ENCODE measurements at regions not wholly inside any gene's neighbourhood (a gene's known extent, or its start where the extent isn't known, plus 50 kb on each side); places are given as distances from the start of the nearest gene placed in this dataset.

DNA sequence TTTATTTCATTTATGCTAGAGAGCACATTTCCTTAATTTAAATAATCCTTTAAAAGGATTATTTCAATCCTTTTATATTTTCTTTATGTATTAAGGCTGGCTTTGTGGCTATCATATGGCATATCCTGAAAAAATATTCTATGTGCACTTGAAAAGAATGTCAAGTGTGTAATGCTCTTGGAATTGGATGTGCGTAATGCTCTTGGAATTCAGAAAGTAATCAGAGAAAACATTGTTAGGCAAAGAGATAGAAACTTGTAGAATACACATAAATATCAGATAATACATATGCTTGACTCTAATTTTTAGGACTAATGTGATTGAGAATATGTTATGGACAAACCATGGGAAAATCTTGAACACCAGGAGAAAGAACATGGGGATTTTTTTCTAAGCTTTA lies 197.5 kb upstream of the COL3A1 start:
- Histone ChIP-seq H3K27ac (no peak overlapping the region), H3K4me3 (no peak overlapping the region), H3K9me3 (ENCODE audit: insufficient read depth, low read depth) (no peaks in the 10 kb centered on the region), H4K20me1 (ENCODE audit: insufficient read depth) (peaks cover 3% of the 10 kb centered on the region; the same call in 1 of the 2 replicates), H3K9me2 (ENCODE audit: insufficient read depth) (no peaks in the 10 kb centered on the region), H3K36me3 (ENCODE audit: low read depth) (no peaks in the 10 kb centered on the region), H3K27me3 (ENCODE audit: insufficient read depth, low read depth) (no peaks in the 10 kb centered on the region), H3F3A (ENCODE audit: insufficient read depth, low read depth) (no peaks in the 10 kb centered on the region), H3K4me2 (no peak overlapping the region), H2AFZ (no peak overlapping the region; the same call in 1 of the 2 replicates), H3K4me1 (replicated peaks; ENCODE audit: insufficient read depth) (no peaks in the 10 kb centered on the region), H3K79me2 (ENCODE audit: low read depth) (no peaks in the 10 kb centered on the region)
- no peak for DNase-seq
- no TSS peak for BruUV-seq (replicated peaks)
- intact Hi-C loops (cut with micrococcal nuclease; ENCODE audit: unreplicated experiment): no loop called here
- ChIA-PET POLR2A (ENCODE audit: unreplicated experiment) (no interaction called here), CTCF (no interaction called here)
- TF ChIP-seq, protein P1, sequence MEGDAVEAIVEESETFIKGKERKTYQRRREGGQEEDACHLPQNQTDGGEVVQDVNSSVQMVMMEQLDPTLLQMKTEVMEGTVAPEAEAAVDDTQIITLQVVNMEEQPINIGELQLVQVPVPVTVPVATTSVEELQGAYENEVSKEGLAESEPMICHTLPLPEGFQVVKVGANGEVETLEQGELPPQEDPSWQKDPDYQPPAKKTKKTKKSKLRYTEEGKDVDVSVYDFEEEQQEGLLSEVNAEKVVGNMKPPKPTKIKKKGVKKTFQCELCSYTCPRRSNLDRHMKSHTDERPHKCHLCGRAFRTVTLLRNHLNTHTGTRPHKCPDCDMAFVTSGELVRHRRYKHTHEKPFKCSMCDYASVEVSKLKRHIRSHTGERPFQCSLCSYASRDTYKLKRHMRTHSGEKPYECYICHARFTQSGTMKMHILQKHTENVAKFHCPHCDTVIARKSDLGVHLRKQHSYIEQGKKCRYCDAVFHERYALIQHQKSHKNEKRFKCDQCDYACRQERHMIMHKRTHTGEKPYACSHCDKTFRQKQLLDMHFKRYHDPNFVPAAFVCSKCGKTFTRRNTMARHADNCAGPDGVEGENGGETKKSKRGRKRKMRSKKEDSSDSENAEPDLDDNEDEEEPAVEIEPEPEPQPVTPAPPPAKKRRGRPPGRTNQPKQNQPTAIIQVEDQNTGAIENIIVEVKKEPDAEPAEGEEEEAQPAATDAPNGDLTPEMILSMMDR (conservative IDR thresholded peaks at IDR 0.05): no peak
- TF ChIP-seq EZH2 (IDR thresholded peaks at IDR 0.05; ENCODE audit: low read depth): no peak

DNA sequence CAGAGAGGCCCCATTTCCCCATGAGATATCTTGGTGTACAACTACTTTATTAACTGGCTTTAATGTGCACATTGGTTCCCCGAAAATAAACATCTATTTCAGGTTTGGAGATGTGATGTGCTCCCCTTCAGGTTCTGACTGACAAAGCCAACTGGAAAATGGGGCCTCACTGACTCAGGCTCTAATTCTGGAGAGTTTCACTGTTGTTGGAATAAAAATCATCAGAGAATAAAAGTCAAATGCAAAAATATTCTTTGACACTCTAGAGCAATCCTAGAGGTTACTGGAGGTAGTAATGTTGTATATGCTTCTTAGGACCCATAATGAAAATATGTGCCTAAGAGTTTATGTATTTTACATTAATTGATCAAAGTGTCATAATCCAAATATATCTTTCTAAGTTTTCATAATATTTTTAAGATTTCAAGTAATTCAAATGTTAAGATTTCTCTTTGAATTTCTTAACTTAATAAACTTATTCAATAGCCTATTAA lies 189.9 kb upstream of the COL3A1 start:
- intact Hi-C loops (cut with micrococcal nuclease; ENCODE audit: unreplicated experiment): no loop called here

DNA sequence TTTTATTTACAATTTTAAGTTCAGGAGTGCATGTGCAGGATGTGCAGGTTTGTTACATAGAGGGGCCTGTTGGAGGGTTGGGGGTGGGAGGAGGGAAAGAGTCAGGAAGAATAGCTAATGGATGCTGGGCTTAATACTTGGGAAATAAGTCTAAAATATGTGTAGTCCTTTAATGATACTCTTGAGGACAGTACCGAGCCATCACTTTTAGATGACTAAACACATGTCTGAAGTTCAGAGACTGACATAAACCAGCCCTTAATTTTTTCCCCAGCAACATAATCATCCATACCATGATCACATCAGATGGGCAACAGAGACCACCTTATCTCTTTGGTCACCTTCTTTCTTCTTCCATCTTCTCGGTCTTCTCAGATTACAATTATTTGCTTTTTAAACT lies 189.1 kb upstream of the COL3A1 start:
- Histone ChIP-seq H3K4me2 (no peak overlapping the region), H4K20me1 (ENCODE audit: insufficient read depth) (no peaks in the 10 kb centered on the region), H3K4me1 (replicated peaks; ENCODE audit: insufficient read depth) (no peaks in the 10 kb centered on the region), H3K27me3 (ENCODE audit: insufficient read depth, low read depth) (no peaks in the 10 kb centered on the region), H2AFZ (no peak overlapping the region), H3K9me3 (ENCODE audit: insufficient read depth, low read depth) (no peaks in the 10 kb centered on the region), H3F3A (ENCODE audit: insufficient read depth, low read depth) (no peaks in the 10 kb centered on the region), H3K36me3 (ENCODE audit: low read depth) (no peaks in the 10 kb centered on the region), H3K9me2 (ENCODE audit: insufficient read depth) (no peaks in the 10 kb centered on the region), H3K79me2 (ENCODE audit: low read depth) (no peaks in the 10 kb centered on the region), H3K4me3 (no peak overlapping the region), H3K27ac (no peak overlapping the region)
- no peak for DNase-seq
- POLR2A ChIA-PET (ENCODE audit: unreplicated experiment): no interaction called here
- no peak for TF ChIP-seq EZH2 (IDR thresholded peaks at IDR 0.05; ENCODE audit: low read depth)
- TF ChIP-seq, protein P1 (conservative IDR thresholded peaks at IDR 0.05): no peak
- BruUV-seq (replicated peaks): no TSS peak
- CTCF ChIA-PET: no interaction called here
- intact Hi-C loops (cut with micrococcal nuclease; ENCODE audit: unreplicated experiment): no loop called here

More for the DNA sequence above, 189.9 kb upstream of the COL3A1 start:
- no peak for DNase-seq
- Histone ChIP-seq H3K27ac (no peak overlapping the region), H3K9me2 (ENCODE audit: insufficient read depth) (no peaks in the 10 kb centered on the region), H3F3A (ENCODE audit: insufficient read depth, low read depth) (no peaks in the 10 kb centered on the region), H3K4me1 (replicated peaks; ENCODE audit: insufficient read depth) (no peaks in the 10 kb centered on the region), H3K9me3 (ENCODE audit: insufficient read depth, low read depth) (no peaks in the 10 kb centered on the region), H3K4me2 (no peak overlapping the region), H3K79me2 (ENCODE audit: low read depth) (no peaks in the 10 kb centered on the region), H3K36me3 (ENCODE audit: low read depth) (no peaks in the 10 kb centered on the region), H3K4me3 (no peak overlapping the region), H4K20me1 (ENCODE audit: insufficient read depth) (no peaks in the 10 kb centered on the region), H3K27me3 (ENCODE audit: insufficient read depth, low read depth) (no peaks in the 10 kb centered on the region), H2AFZ (no peak overlapping the region)
- ChIA-PET CTCF (no interaction called here), POLR2A (ENCODE audit: unreplicated experiment) (no interaction called here)
- BruUV-seq (replicated peaks): no TSS peak
- TF ChIP-seq, protein P1 (conservative IDR thresholded peaks at IDR 0.05): no peak; the same call in 1 of the 2 replicates
- no peak for TF ChIP-seq EZH2 (IDR thresholded peaks at IDR 0.05; ENCODE audit: low read depth)
